PC-9 (cell line): ENCODE measurements at regions not wholly inside any gene's neighbourhood (a gene's known extent, or its start where the extent isn't known, plus 50 kb on each side); places are given as distances from the start of the nearest gene placed in this dataset.
"Not testable (repeated sequence)": the region's sequence is repeated elsewhere in the genome, so short reads cannot be mapped to it uniquely, and the experiment has no call there.

Source experiments
- BruUV-seq: library from RNA; stranded (reverse); fragments of 400-500 nt; replicated peaks from 2 replicates; lab custom pipeline; 2021; lab: Mats Ljungman, UMichigan
- CTCF ChIA-PET: fragments of 300-600 bp; sonication (Branson Sonifier 250); formaldehyde crosslinking; loops from one replicate; lab custom pipeline; 2022; ENCODE audit warnings: antibody characterized with exemption; lab: Charles Lee
- POLR2A ChIA-PET: fragments of 300-600 bp; sonication (Branson Sonifier 250); formaldehyde crosslinking; loops from one replicate; lab custom pipeline; 2022; ENCODE audit warnings: antibody characterized with exemption; ENCODE audit not compliant: unreplicated experiment; lab: Charles Lee
- DNase-seq, 2 experiments: peaks; one replicate each; pipeline versions ENCODE4 v3.0.0 to v3.0.0-alpha.2; 2015 to 2022; ENCODE audit warnings: mixed read lengths in 1 of 2
- H2AFZ ChIP-seq: fragments of 200-600 bp; sonication (generic); 2 replicates; pipeline ENCODE4 v1.8.1; 2017; ENCODE audit warnings: antibody characterized with exemption
- H3F3A ChIP-seq: fragments of 200-600 bp; sonication (generic); 2 replicates; pipeline ENCODE4 v1.8.1; 2017; ENCODE audit warnings: antibody characterized with exemption, mild to moderate bottlenecking, low read depth; ENCODE audit not compliant: insufficient read depth
- H3K27ac ChIP-seq: fragments of 200-600 bp; sonication (generic); 2 replicates; pipeline ENCODE4 v1.6.1; 2016; ENCODE audit warnings: mixed run types
- H3K27me3 ChIP-seq: fragments of 200-600 bp; sonication (generic); 2 replicates; pipeline ENCODE4 v1.6.1; 2016; ENCODE audit warnings: low read depth, mixed run types; ENCODE audit not compliant: insufficient read depth
- H3K36me3 ChIP-seq: fragments of 200-600 bp; sonication (generic); 2 replicates; pipeline ENCODE4 v1.6.1; 2016; ENCODE audit warnings: low read depth, mixed run types
- H3K4me1 ChIP-seq: fragments of 200-600 bp; sonication (generic); replicated peaks from 2 replicates; pipeline ENCODE4 v1.6.1; 2016; ENCODE audit warnings: mixed run types; ENCODE audit not compliant: insufficient read depth
- H3K4me2 ChIP-seq: fragments of 200-600 bp; sonication (generic); 2 replicates; pipeline ENCODE4 v1.6.1; 2017; ENCODE audit warnings: mixed run types
- H3K4me3 ChIP-seq: fragments of 200-600 bp; sonication (generic); 2 replicates; pipeline ENCODE4 v1.6.1; 2016; ENCODE audit warnings: mixed run types
- H3K79me2 ChIP-seq: fragments of 200-600 bp; sonication (generic); 2 replicates; pipeline ENCODE4 v1.6.1; 2017; ENCODE audit warnings: low read depth, mixed run types
- H3K9me2 ChIP-seq: fragments of 200-600 bp; sonication (generic); 2 replicates; pipeline ENCODE4 v1.8.1; 2017; ENCODE audit warnings: mild to moderate bottlenecking; ENCODE audit not compliant: insufficient read depth
- H3K9me3 ChIP-seq: fragments of 200-600 bp; sonication (generic); 2 replicates; pipeline ENCODE4 v1.8.1; 2016; ENCODE audit warnings: low read depth; ENCODE audit not compliant: insufficient read depth
- H4K20me1 ChIP-seq: fragments of 200-600 bp; sonication (generic); 2 replicates; pipeline ENCODE4 v1.8.1; 2017; ENCODE audit not compliant: insufficient read depth
- CTCF ChIP-seq: fragments of 200-600 bp; sonication (generic); conservative IDR thresholded peaks from 2 replicates; pipeline ENCODE4 v1.6.1; 2017; ENCODE audit warnings: mixed run types, antibody characterized with exemption, mild to moderate bottlenecking, moderate library complexity
- EZH2 ChIP-seq: fragments of 200-600 bp; sonication (generic); IDR thresholded peaks from 2 replicates; pipeline ENCODE4 v1.8.0; 2017; ENCODE audit warnings: antibody characterized with exemption, low read depth
- intact Hi-C: fragments of 100-400 bp; cut with micrococcal nuclease; formaldehyde crosslinking; loops from one replicate; pipeline ENCODE4 v1.10.0; 2022; ENCODE audit not compliant: unreplicated experiment

GRCh38 chr14:105629091-105629885 lies 102.9 kb downstream of the TMEM121 start:
- DNase-seq, H3K27ac ChIP-seq, H3K27me3 ChIP-seq, H3K79me2 ChIP-seq, H3K4me1 ChIP-seq, POLR2A ChIA-PET, CTCF ChIA-PET, intact Hi-C loops, H4K20me1 ChIP-seq, H3K9me3 ChIP-seq, H3K9me2 ChIP-seq, H3K4me2 ChIP-seq, H2AFZ ChIP-seq, H3F3A ChIP-seq, H3K36me3 ChIP-seq, H3K4me3 ChIP-seq, BruUV-seq: not testable (repeated sequence)

- H3F3A ChIP-seq, result no peaks in the 10 kb centered on the region
- H3K9me2 ChIP-seq, result no peaks in the 10 kb centered on the region
- H4K20me1 ChIP-seq, result no peaks in the 10 kb centered on the region
- no peak for TF ChIP-seq EZH2
- no peak for TF ChIP-seq CTCF
- H3K4me3 ChIP-seq, result no peak overlapping the region
- DNase-seq, result no peak
- H2AFZ ChIP-seq, result no peak overlapping the region
- H3K36me3 ChIP-seq, result no peaks in the 10 kb centered on the region
- H3K27me3 ChIP-seq, result peaks cover 10% of the 10 kb centered on the region; the same call in 1 of the 2 replicates
- no peaks in the 10 kb centered on the region for H3K9me3 ChIP-seq
- H3K4me1 ChIP-seq, result no peaks in the 10 kb centered on the region
- no TSS peak for BruUV-seq
- H3K4me2 ChIP-seq, result no peak overlapping the region
- ChIA-PET POLR2A (no interaction called here), CTCF (no interaction called here)
- no peaks in the 10 kb centered on the region for H3K79me2 ChIP-seq
- intact Hi-C loops, result no loop called here
- no peak overlapping the region for H3K27ac ChIP-seq
Observed at GRCh38 chr14:105629886-105630215, 103.5 kb downstream of the TMEM121 start.

- H4K20me1 ChIP-seq, DNase-seq, H3K9me3 ChIP-seq, H3K4me2 ChIP-seq, BruUV-seq, H3K9me2 ChIP-seq, CTCF ChIA-PET, H3K4me1 ChIP-seq, H3K27ac ChIP-seq, H3K27me3 ChIP-seq, intact Hi-C loops, POLR2A ChIA-PET, H3K4me3 ChIP-seq, H3K36me3 ChIP-seq, H2AFZ ChIP-seq, H3F3A ChIP-seq, H3K79me2 ChIP-seq: not testable (repeated sequence)
Observed at GRCh38 chr14:105630293-105630934, 104.0 kb downstream of the TMEM121 start.

GRCh38 chr14:105630935-105631779 lies 104.8 kb downstream of the TMEM121 start:
- H4K20me1 ChIP-seq, intact Hi-C loops, BruUV-seq, H3K9me3 ChIP-seq, H3K79me2 ChIP-seq, H3K4me1 ChIP-seq, H3K36me3 ChIP-seq, H2AFZ ChIP-seq, H3K4me3 ChIP-seq, H3K4me2 ChIP-seq, POLR2A ChIA-PET, H3F3A ChIP-seq, DNase-seq, H3K27ac ChIP-seq, CTCF ChIA-PET, H3K27me3 ChIP-seq, H3K9me2 ChIP-seq: not testable (repeated sequence)
